H1 (cell line): ENCODE measurements at regions not wholly inside any gene's neighbourhood (a gene's known extent, or its start where the extent isn't known, plus 50 kb on each side); places are given as distances from the start of the nearest gene placed in this dataset.
A peak's percentile ranks its signal among the peaks of the same experiment; 100 is the strongest.

Experiments used
- CTCF ChIA-PET: fragments of 300-600 bp; sonication (Branson Sonifier 250); formaldehyde crosslinking; loops from one replicate; lab custom pipeline; 2021; ENCODE audit not compliant: partially characterized antibody; lab: Charles Lee
- POLR2A ChIA-PET: fragments of 300-600 bp; sonication (Branson Sonifier 250); formaldehyde crosslinking; loops from one replicate; lab custom pipeline; 2021; ENCODE audit warnings: inconsistent platforms; ENCODE audit not compliant: partially characterized antibody; lab: Charles Lee
- DNase-seq, 2 experiments: peaks; one replicate each; pipeline versions ENCODE4 v3.0.0 to v3.0.0-alpha.2; 2010 to 2022; ENCODE audit warnings: low spot score in 2 of 2, low read depth in 1 of 2, mixed read lengths in 1 of 2
- FAIRE-seq: peaks from 2 replicates; lab custom pipeline; 2011; peaks lifted over from hg19 to GRCh38; lab: Jason Lieb, UNC
- H2AFZ ChIP-seq: 2 replicates; pipeline ENCODE4 v1.8.1; 2012; ENCODE audit warnings: low read length, inconsistent platforms
- H2AK5ac ChIP-seq: 2 replicates; pipeline ENCODE4 v1.6.1; 2013; ENCODE audit warnings: low read depth, low read length
- H2BK120ac ChIP-seq: replicated peaks from 2 replicates; pipeline ENCODE3; 2013; ENCODE audit warnings: low read depth, low read length, inconsistent platforms
- H2BK12ac ChIP-seq: 2 replicates; pipeline ENCODE4 v1.6.1; 2013; ENCODE audit warnings: low read depth, low read length
- H2BK15ac ChIP-seq: 2 replicates; pipeline ENCODE4 v1.6.1; 2013; ENCODE audit warnings: low read length
- H2BK20ac ChIP-seq: 2 replicates; pipeline ENCODE4 v1.6.1; 2013; ENCODE audit warnings: low read length
- H2BK5ac ChIP-seq: 2 replicates; pipeline ENCODE4 v1.6.1; 2013; ENCODE audit warnings: low read depth, low read length
- H3K14ac ChIP-seq: 2 replicates; pipeline ENCODE4 v1.6.1; 2013; ENCODE audit warnings: inconsistent platforms; ENCODE audit not compliant: insufficient read length
- H3K18ac ChIP-seq: 2 replicates; pipeline ENCODE4 v1.6.1; 2013; ENCODE audit warnings: low read length; ENCODE audit errors: extremely low read depth
- H3K23ac ChIP-seq: 2 replicates; pipeline ENCODE4 v1.6.1; 2013; ENCODE audit warnings: inconsistent platforms; ENCODE audit not compliant: insufficient read length
- H3K23me2 ChIP-seq: 2 replicates; pipeline ENCODE4 v1.6.1; 2013; ENCODE audit warnings: low read depth, low read length
- H3K27ac ChIP-seq: 2 replicates; pipeline ENCODE4 v1.6.1; 2011; ENCODE audit warnings: low read depth, low read length, inconsistent platforms
- H3K27me3 ChIP-seq, 4 experiments: replicated peaks in 1 of 4; 1 replicate in 1 of 4; 2 replicates in 3 of 4; pipeline versions ENCODE4 v1.6.1 to v1.8.1; 2011 to 2013; ENCODE audit warnings: low read length in 3 of 4, mild to moderate bottlenecking in 3 of 4, inconsistent platforms in 2 of 4, mixed read lengths in 2 of 4, moderate library complexity in 1 of 4; ENCODE audit not compliant: control insufficient read depth in 3 of 4, insufficient read depth in 3 of 4; ENCODE audit errors: extremely low read depth in 1 of 4
- H3K36me3 ChIP-seq, 4 experiments: 2 replicates each; pipeline versions ENCODE4 v1.6.1 to v1.8.1; 2011 to 2013; ENCODE audit warnings: mild to moderate bottlenecking in 4 of 4, low read length in 3 of 4, moderate library complexity in 2 of 4, control low read depth in 1 of 4, inconsistent platforms in 1 of 4; ENCODE audit not compliant: insufficient read depth in 4 of 4, control insufficient read depth in 2 of 4
- H3K4ac ChIP-seq: replicated peaks from 2 replicates; pipeline ENCODE3; 2013; ENCODE audit warnings: low read length, low read depth, mixed read lengths, inconsistent platforms; ENCODE audit not compliant: insufficient read length
- H3K4me1 ChIP-seq, 4 experiments: replicated peaks in 1 of 4; 1 replicate in 1 of 4; 2 replicates in 3 of 4; pipeline versions ENCODE4 v1.6.1 to v1.8.1; 2011 to 2013; ENCODE audit warnings: low read length in 3 of 4, inconsistent platforms in 2 of 4, mixed read lengths in 1 of 4; ENCODE audit not compliant: insufficient read depth in 4 of 4, control insufficient read depth in 3 of 4
- H3K4me2 ChIP-seq, 2 experiments: 2 replicates each; pipeline versions ENCODE4 v1.6.1 to v1.8.1; 2011 to 2013; ENCODE audit warnings: low read depth in 2 of 2, low read length in 2 of 2, control low read depth in 1 of 2, inconsistent platforms in 1 of 2, mild to moderate bottlenecking in 1 of 2; ENCODE audit not compliant: insufficient read depth in 1 of 2
- H3K4me3 ChIP-seq, 4 experiments: fragments of 200-600, 300-600 bp in 1 of 4; sonication (generic), shearing (Covaris generic), sonication (Bioruptor Twin) in 1 of 4; 2 replicates each; pipeline versions ENCODE4 v1.5.1 to v1.8.1; 2011 to 2016; ENCODE audit warnings: low read length in 4 of 4, low read depth in 3 of 4, control low read depth in 2 of 4, inconsistent platforms in 2 of 4, mild to moderate bottlenecking in 2 of 4, mixed read lengths in 1 of 4, moderate library complexity in 1 of 4; ENCODE audit not compliant: insufficient read depth in 2 of 4; ENCODE audit errors: extremely low read depth in 1 of 4
- H3K56ac ChIP-seq: replicated peaks from 2 replicates; pipeline ENCODE3; 2013; ENCODE audit warnings: low read depth, mild to moderate bottlenecking, mixed read lengths, low read length, inconsistent platforms; ENCODE audit not compliant: insufficient read length
- H3K79me1 ChIP-seq: 2 replicates; pipeline ENCODE4 v1.6.1; 2013; ENCODE audit warnings: low read depth, low read length, control low read depth
- H3K79me2 ChIP-seq, 2 experiments: 2 replicates each; pipeline versions ENCODE4 v1.6.1 to v1.8.1; 2012 to 2013; ENCODE audit warnings: low read length in 2 of 2, mild to moderate bottlenecking in 2 of 2, inconsistent platforms in 1 of 2; ENCODE audit not compliant: insufficient read depth in 2 of 2, control insufficient read depth in 1 of 2
- H3K9ac ChIP-seq, 4 experiments: replicated peaks in 1 of 4; 1 replicate in 1 of 4; 2 replicates in 3 of 4; pipeline versions ENCODE4 v1.6.1 to v1.8.1; 2011 to 2013; ENCODE audit warnings: low read depth in 3 of 4, low read length in 3 of 4, control low read depth in 2 of 4, mild to moderate bottlenecking in 2 of 4, moderate library complexity in 2 of 4, inconsistent platforms in 1 of 4; ENCODE audit errors: extremely low read depth in 1 of 4
- H3K9me3 ChIP-seq, 2 experiments: 2 replicates each; pipeline versions ENCODE4 v1.6.1 to v1.8.1; 2012 to 2013; ENCODE audit warnings: mild to moderate bottlenecking in 2 of 2, moderate library complexity in 2 of 2, control low read depth in 1 of 2, inconsistent platforms in 1 of 2, low read depth in 1 of 2, low read length in 1 of 2, mixed read lengths in 1 of 2; ENCODE audit not compliant: insufficient read depth in 2 of 2
- H4K20me1 ChIP-seq, 2 experiments: replicated peaks in 1 of 2; 2 replicates each; pipeline versions ENCODE3 to v1.8.1; 2011 to 2013; ENCODE audit warnings: inconsistent platforms in 2 of 2, low read length in 2 of 2, mild to moderate bottlenecking in 1 of 2; ENCODE audit not compliant: insufficient read depth in 2 of 2, control insufficient read depth in 1 of 2
- H4K5ac ChIP-seq: 2 replicates; pipeline ENCODE4 v1.6.1; 2013; ENCODE audit warnings: low read length, low read depth, mixed read lengths, inconsistent platforms; ENCODE audit not compliant: insufficient read length
- H4K8ac ChIP-seq: 2 replicates; pipeline ENCODE4 v1.8.0; 2013; ENCODE audit warnings: mild to moderate bottlenecking, moderate library complexity, low read length, inconsistent platforms; ENCODE audit not compliant: insufficient read depth; ENCODE audit errors: extremely low read depth
- H4K91ac ChIP-seq: replicated peaks from 2 replicates; pipeline ENCODE3; 2013; ENCODE audit warnings: low read length, mixed read lengths, inconsistent platforms; ENCODE audit not compliant: insufficient read length
- ASH2L ChIP-seq: fragments of 200-600, 300-600 bp; sonication (generic); IDR thresholded peaks from one replicate; pipeline ENCODE4 v1.7.1; 2017; ENCODE audit warnings: low read length
- RAD21 ChIP-seq, 2 experiments: IDR thresholded peaks in 1 of 2; conservative IDR thresholded peaks in 1 of 2; 2 replicates each; pipeline ENCODE4 v1.6.1; 2011; ENCODE audit warnings: low read depth in 2 of 2, low read length in 2 of 2, improper control_type of control experiment in 1 of 2, inconsistent platforms in 1 of 2, mild to moderate bottlenecking in 1 of 2, moderate library complexity in 1 of 2
- RFX5 ChIP-seq: IDR thresholded peaks from 2 replicates; pipeline ENCODE4 v1.6.1; 2011; ENCODE audit warnings: low read depth, low read length, improper control_type of control experiment, borderline replicate concordance
- RXRA ChIP-seq: IDR thresholded peaks from 2 replicates; pipeline ENCODE4 v1.6.1; 2011; ENCODE audit warnings: low read depth, mild to moderate bottlenecking, low read length, moderate library complexity; ENCODE audit not compliant: insufficient read depth
- SIN3A ChIP-seq, 2 experiments: IDR thresholded peaks in 1 of 2; conservative IDR thresholded peaks in 1 of 2; 2 replicates each; pipeline ENCODE4 v1.6.1; 2011 to 2012; ENCODE audit warnings: low read length in 2 of 2, improper control_type of control experiment in 1 of 2, low read depth in 1 of 2, mild to moderate bottlenecking in 1 of 2
- WGBS, 2 experiments: shearing (Covaris generic) in 1 of 2; methylation state at CpG; one replicate each; pipeline versions ENCODE4 v1.1.6 to v1.1.7; 2013 to 2015; ENCODE audit warnings: low lambda C conversion rate in 2 of 2, mixed read lengths in 2 of 2, inconsistent platforms in 1 of 2, low coverage in 1 of 2, missing lambda C conversion rate in 1 of 2; ENCODE audit not compliant: insufficient replicate concordance in 2 of 2, insufficient coverage in 1 of 2, insufficient read length in 1 of 2; ENCODE audit errors: extremely low coverage in 1 of 2, missing lambda C conversion rate in 1 of 2; 5-methylcytosine and 5-hydroxymethylcytosine counted together

DNA sequence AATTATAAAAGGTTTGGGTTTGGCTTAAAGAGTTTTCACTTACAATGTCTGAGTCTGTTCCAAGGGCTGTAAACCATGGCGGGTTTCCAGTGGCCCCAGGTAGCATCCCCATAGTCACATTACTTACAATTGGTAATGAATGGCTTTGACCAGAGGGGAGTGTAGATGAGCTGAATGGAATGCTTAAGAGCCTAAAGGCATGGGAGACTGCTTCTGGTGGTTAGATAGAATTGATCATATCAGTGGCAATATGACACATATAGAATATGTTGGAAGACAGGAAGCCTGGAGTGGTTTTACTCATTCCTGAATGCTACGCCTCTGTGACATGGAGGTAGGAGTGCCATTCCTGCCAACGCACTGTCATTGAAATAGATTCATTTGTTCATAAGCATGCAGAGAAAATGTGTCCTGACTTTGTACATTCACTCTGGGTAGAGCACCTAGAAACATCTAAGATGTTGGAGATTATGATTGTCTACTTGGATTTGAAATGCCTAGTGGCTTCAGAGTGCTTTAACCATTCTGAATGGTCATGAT, 183.3 kb downstream of the BLID start:
- TF ChIP-seq ASH2L, result no peak
- TF ChIP-seq RXRA, result no peak
- no peak for TF ChIP-seq SIN3A (conservative IDR thresholded peaks at IDR 0.05 in 1 of 2, IDR thresholded peaks at IDR 0.05 in 1 of 2; ENCODE audit: low read depth in 1 of 2, low read length in 2 of 2)
- no peak for TF ChIP-seq RFX5
- TF ChIP-seq RAD21 (IDR thresholded peaks at IDR 0.05 in 1 of 2, conservative IDR thresholded peaks at IDR 0.05 in 1 of 2; ENCODE audit: low read depth in 2 of 2, low read length in 2 of 2), result peak in 1 of 2 experiments; percentile 23; a peak in 1 of 4 replicates
- TF ChIP-seq, all 59 proteins: peak for 1
- H2AK5ac ChIP-seq, result no peak overlapping the region
- H3K9ac ChIP-seq, result no peak overlapping the region
- no peak overlapping the region for H2BK20ac ChIP-seq
- H3K23ac ChIP-seq, result no peak overlapping the region
- H2AFZ ChIP-seq, result no peak overlapping the region
- H3K56ac ChIP-seq, result no peak overlapping the region
- H3K4ac ChIP-seq, result no peak overlapping the region
- no peak overlapping the region for H3K18ac ChIP-seq
- H3K27ac ChIP-seq, result no peak overlapping the region
- no peaks in the 10 kb centered on the region for H3K36me3 ChIP-seq
- H2BK120ac ChIP-seq, result no peak overlapping the region
- no peak overlapping the region for H2BK5ac ChIP-seq
- H4K8ac ChIP-seq, result no peak overlapping the region
- H4K91ac ChIP-seq, result no peak overlapping the region
- H3K4me1 ChIP-seq, result peaks cover 3 to 18% (median 11%) of the 10 kb centered on the region in 4 experiments; a peak in 5 of 7 replicates
- H3K14ac ChIP-seq, result no peak overlapping the region
- no peaks in the 10 kb centered on the region for H3K9me3 ChIP-seq
- H3K4me2 ChIP-seq, result no peak overlapping the region
- H4K5ac ChIP-seq, result no peak overlapping the region
- no peaks in the 10 kb centered on the region; a peak in 1 of 7 replicates for H3K27me3 ChIP-seq
- H3K4me3 ChIP-seq, result no peak overlapping the region
- CTCF ChIA-PET, result interaction anchor here (1.6 kb wide), 1 partner anchor 12 kb away, joined by 3 read pairs; no protein-coding TSS in a partner anchor
- H3K79me2 ChIP-seq, result no peaks in the 10 kb centered on the region
- H3K23me2 ChIP-seq, result peaks cover 7% of the 10 kb centered on the region
- 80% methylated on average over 3 of the region's 3 CpGs; no CpG with 5 or more reads in 1 of the 2 experiments for WGBS, 2 experiments
- DNase-seq (no peak), FAIRE-seq (no peak)
- no peaks in the 10 kb centered on the region for H3K79me1 ChIP-seq
- H2BK12ac ChIP-seq, result no peak overlapping the region
- H2BK15ac ChIP-seq, result no peak overlapping the region
- POLR2A ChIA-PET, result no interaction called here
- H4K20me1 ChIP-seq, result no peaks in the 10 kb centered on the region
